ENCODE measurements at regions not wholly inside any gene's neighbourhood (a gene's known extent, or its start where the extent isn't known, plus 50 kb on each side); places are given as distances from the start of the nearest gene placed in this dataset.

GRCh38 chr5:133809801-133810200 is 158.6 kb downstream of the C5orf15 start:
- no peak for TF ChIP-seq CTCF (conservative IDR thresholded peaks at IDR 0.05)
- TF ChIP-seq ZFX (IDR thresholded peaks at IDR 0.05), result no peak
